ENCODE measurements at regions not wholly inside any gene's neighbourhood (a gene's known extent, or its start where the extent isn't known, plus 50 kb on each side); places are given as distances from the start of the nearest gene placed in this dataset.

DNA sequence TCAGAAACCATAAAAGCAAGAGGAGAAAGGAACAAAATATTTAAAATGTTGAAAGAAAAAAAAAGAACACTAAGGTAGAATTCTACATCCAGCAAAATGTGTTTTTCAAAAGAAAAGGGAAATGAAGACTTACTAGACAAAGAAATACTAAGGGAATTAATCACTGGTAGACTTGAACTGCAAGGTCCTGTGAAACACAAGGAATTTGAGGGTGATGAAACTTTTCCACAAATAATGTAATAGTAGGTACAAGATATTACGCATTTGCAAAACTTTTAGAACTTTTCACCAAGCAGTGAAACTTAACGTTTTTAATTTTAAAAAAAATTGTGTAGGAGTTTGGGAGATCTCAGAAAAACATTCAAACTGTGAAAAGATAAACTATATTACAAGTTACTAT is 180.3 kb upstream of the MAGEB16 start:
- no peak overlapping the region for H3K4me2 ChIP-seq (ENCODE audit: insufficient read depth, low read length, poor library complexity, severe bottlenecking)
- no peak overlapping the region for H3K9ac ChIP-seq (ENCODE audit: low read depth, low read length, poor library complexity)
- H3K4me3 ChIP-seq (ENCODE audit: low read length in 2 of 2): no peak overlapping the region
- no peaks in the 10 kb centered on the region for H3K27me3 ChIP-seq (ENCODE audit: control insufficient read depth in 3 of 3, insufficient read depth in 3 of 3, low read depth in 1 of 3, low read length in 3 of 3)
- DNase-seq (ENCODE audit: low spot score): no peak
- H4K91ac ChIP-seq (ENCODE audit: low read depth, low read length, poor library complexity): no peak overlapping the region
- no peaks in the 10 kb centered on the region for H3K79me1 ChIP-seq (ENCODE audit: low read depth, low read length)
- H3K14ac ChIP-seq (ENCODE audit: low read length): no peak overlapping the region
- no CpG with 5 or more reads among the region's 2 CpGs for WGBS, 2 donors (ENCODE audit: extremely low coverage in 2 of 2, insufficient read length in 2 of 2, insufficient replicate concordance in 1 of 2)
- H3K9me3 ChIP-seq (replicated peaks in 1 of 2; ENCODE audit: control insufficient read depth in 2 of 2, insufficient read depth in 1 of 2, low read depth in 1 of 2, low read length in 2 of 2): no peaks in the 10 kb centered on the region
- H2BK15ac ChIP-seq (ENCODE audit: low read length): no peak overlapping the region
- H2BK120ac ChIP-seq (ENCODE audit: low read depth, low read length): no peak overlapping the region
- no peak overlapping the region for H3K4ac ChIP-seq (ENCODE audit: low read length)
- no peak overlapping the region for H3K27ac ChIP-seq (replicated peaks; ENCODE audit: low read length)
- H2AFZ ChIP-seq (ENCODE audit: low read length): no peak overlapping the region
- no peaks in the 10 kb centered on the region for H3K36me3 ChIP-seq (replicated peaks in 1 of 2; ENCODE audit: control insufficient read depth in 2 of 2, insufficient read depth in 2 of 2, low read length in 2 of 2)
- H3K4me1 ChIP-seq (ENCODE audit: control insufficient read depth in 2 of 2, insufficient read depth in 1 of 2, low read depth in 1 of 2, low read length in 2 of 2): no peaks in the 10 kb centered on the region
- no peak overlapping the region for H3K23ac ChIP-seq (ENCODE audit: low read depth, low read length, poor library complexity)
- H3K18ac ChIP-seq (ENCODE audit: low read length): no peak overlapping the region
- H4K8ac ChIP-seq (ENCODE audit: low read depth, low read length): no peak overlapping the region
- H2AK5ac ChIP-seq (ENCODE audit: low read depth, low read length): no peak overlapping the region
- no peak overlapping the region for H2BK5ac ChIP-seq (ENCODE audit: low read length)
- no peak overlapping the region for H2BK12ac ChIP-seq (ENCODE audit: low read length)

DNA sequence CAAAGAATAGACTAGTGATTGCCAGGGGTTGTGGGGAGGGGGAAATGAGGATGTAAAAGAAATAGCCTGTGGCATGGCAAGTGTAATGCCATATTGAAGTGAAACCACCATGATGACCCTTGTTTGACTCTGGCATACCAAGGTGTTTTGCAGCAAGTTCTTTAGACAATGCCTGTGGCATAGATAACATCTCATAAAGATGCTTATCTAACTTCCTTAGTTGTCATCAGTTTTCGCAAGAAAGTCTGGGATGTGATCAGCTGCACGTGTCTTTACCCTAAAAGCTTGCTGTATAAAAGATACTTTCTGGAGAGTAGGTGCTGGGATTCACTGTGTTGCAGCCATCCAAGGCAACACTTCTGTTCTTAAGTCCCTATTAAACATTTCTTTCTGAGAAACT is 176.1 kb upstream of the MAGEB16 start:
- Histone ChIP-seq H3K4me1 (ENCODE audit: control insufficient read depth in 2 of 2, insufficient read depth in 1 of 2, low read depth in 1 of 2, low read length in 2 of 2) (no peaks in the 10 kb centered on the region), H3K4me3 (ENCODE audit: low read length in 2 of 2) (no peak overlapping the region), H2AK5ac (ENCODE audit: low read depth, low read length) (no peak overlapping the region), H3K27ac (replicated peaks; ENCODE audit: low read length) (no peak overlapping the region), H4K91ac (ENCODE audit: low read depth, low read length, poor library complexity) (no peak overlapping the region), H3K4ac (ENCODE audit: low read length) (no peak overlapping the region), H3K79me1 (ENCODE audit: low read depth, low read length) (no peaks in the 10 kb centered on the region), H3K4me2 (ENCODE audit: insufficient read depth, low read length, poor library complexity, severe bottlenecking) (no peak overlapping the region), H2AFZ (ENCODE audit: low read length) (no peak overlapping the region), H3K14ac (ENCODE audit: low read length) (no peak overlapping the region), H3K23ac (ENCODE audit: low read depth, low read length, poor library complexity) (no peak overlapping the region), H3K36me3 (replicated peaks in 1 of 2; ENCODE audit: control insufficient read depth in 2 of 2, insufficient read depth in 2 of 2, low read length in 2 of 2) (no peaks in the 10 kb centered on the region), H2BK120ac (ENCODE audit: low read depth, low read length) (no peak overlapping the region), H3K9ac (ENCODE audit: low read depth, low read length, poor library complexity) (no peak overlapping the region), H3K9me3 (replicated peaks in 1 of 2; ENCODE audit: control insufficient read depth in 2 of 2, insufficient read depth in 1 of 2, low read depth in 1 of 2, low read length in 2 of 2) (no peaks in the 10 kb centered on the region), H2BK5ac (ENCODE audit: low read length) (no peak overlapping the region), H4K8ac (ENCODE audit: low read depth, low read length) (no peak overlapping the region), H3K18ac (ENCODE audit: low read length) (no peak overlapping the region), H2BK15ac (ENCODE audit: low read length) (no peak overlapping the region), H3K27me3 (ENCODE audit: control insufficient read depth in 3 of 3, insufficient read depth in 3 of 3, low read depth in 1 of 3, low read length in 3 of 3) (no peaks in the 10 kb centered on the region), H2BK12ac (ENCODE audit: low read length) (no peak overlapping the region)
- no peak for DNase-seq (ENCODE audit: low spot score)
- WGBS, 2 donors (ENCODE audit: extremely low coverage in 2 of 2, insufficient read length in 2 of 2, insufficient replicate concordance in 1 of 2): no CpG with 5 or more reads among the region's 2 CpGs

DNA sequence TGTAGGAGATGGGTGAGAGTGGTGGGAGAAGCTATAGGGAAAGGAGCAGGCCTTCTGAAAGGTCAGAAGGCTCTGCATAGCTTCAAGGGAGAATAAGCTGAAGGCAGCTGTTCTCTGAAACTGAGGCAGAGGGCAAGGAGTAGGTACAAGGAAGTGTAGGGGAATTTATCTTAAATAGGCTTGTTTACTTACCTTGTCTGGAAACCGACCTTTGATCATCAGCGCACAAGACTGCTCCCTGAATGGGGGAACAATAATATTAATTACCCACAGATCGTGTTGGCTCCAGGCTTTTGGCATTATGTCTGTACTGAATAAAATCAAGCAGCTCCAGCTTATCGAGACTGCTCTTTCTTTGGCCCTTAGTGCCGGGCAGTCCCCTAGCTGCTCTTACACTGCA is 175.5 kb upstream of the MAGEB16 start:
- H2AK5ac ChIP-seq (ENCODE audit: low read depth, low read length): no peak overlapping the region
- no peak overlapping the region for H3K4me3 ChIP-seq (ENCODE audit: low read length in 2 of 2)
- no peak overlapping the region for H2BK12ac ChIP-seq (ENCODE audit: low read length)
- H3K36me3 ChIP-seq (replicated peaks in 1 of 2; ENCODE audit: control insufficient read depth in 2 of 2, insufficient read depth in 2 of 2, low read length in 2 of 2): no peaks in the 10 kb centered on the region
- H3K27ac ChIP-seq (replicated peaks; ENCODE audit: low read length): no peak overlapping the region
- no peak overlapping the region for H3K14ac ChIP-seq (ENCODE audit: low read length)
- DNase-seq (ENCODE audit: low spot score): no peak
- no peak overlapping the region for H3K4me2 ChIP-seq (ENCODE audit: insufficient read depth, low read length, poor library complexity, severe bottlenecking)
- no CpG with 5 or more reads among the region's 5 CpGs for WGBS, 2 donors (ENCODE audit: extremely low coverage in 2 of 2, insufficient read length in 2 of 2, insufficient replicate concordance in 1 of 2)
- H4K91ac ChIP-seq (ENCODE audit: low read depth, low read length, poor library complexity): no peak overlapping the region
- H2BK120ac ChIP-seq (ENCODE audit: low read depth, low read length): no peak overlapping the region
- H2BK5ac ChIP-seq (ENCODE audit: low read length): no peak overlapping the region
- H3K79me1 ChIP-seq (ENCODE audit: low read depth, low read length): no peaks in the 10 kb centered on the region
- no peak overlapping the region for H3K4ac ChIP-seq (ENCODE audit: low read length)
- no peaks in the 10 kb centered on the region for H3K4me1 ChIP-seq (ENCODE audit: control insufficient read depth in 2 of 2, insufficient read depth in 1 of 2, low read depth in 1 of 2, low read length in 2 of 2)
- H4K8ac ChIP-seq (ENCODE audit: low read depth, low read length): no peak overlapping the region
- H3K23ac ChIP-seq (ENCODE audit: low read depth, low read length, poor library complexity): no peak overlapping the region
- no peak overlapping the region for H3K18ac ChIP-seq (ENCODE audit: low read length)
- no peak overlapping the region for H2BK15ac ChIP-seq (ENCODE audit: low read length)
- no peak overlapping the region for H2AFZ ChIP-seq (ENCODE audit: low read length)
- no peaks in the 10 kb centered on the region for H3K9me3 ChIP-seq (replicated peaks in 1 of 2; ENCODE audit: control insufficient read depth in 2 of 2, insufficient read depth in 1 of 2, low read depth in 1 of 2, low read length in 2 of 2)
- no peaks in the 10 kb centered on the region for H3K27me3 ChIP-seq (ENCODE audit: control insufficient read depth in 3 of 3, insufficient read depth in 3 of 3, low read depth in 1 of 3, low read length in 3 of 3)
- no peak overlapping the region for H3K9ac ChIP-seq (ENCODE audit: low read depth, low read length, poor library complexity)

DNA sequence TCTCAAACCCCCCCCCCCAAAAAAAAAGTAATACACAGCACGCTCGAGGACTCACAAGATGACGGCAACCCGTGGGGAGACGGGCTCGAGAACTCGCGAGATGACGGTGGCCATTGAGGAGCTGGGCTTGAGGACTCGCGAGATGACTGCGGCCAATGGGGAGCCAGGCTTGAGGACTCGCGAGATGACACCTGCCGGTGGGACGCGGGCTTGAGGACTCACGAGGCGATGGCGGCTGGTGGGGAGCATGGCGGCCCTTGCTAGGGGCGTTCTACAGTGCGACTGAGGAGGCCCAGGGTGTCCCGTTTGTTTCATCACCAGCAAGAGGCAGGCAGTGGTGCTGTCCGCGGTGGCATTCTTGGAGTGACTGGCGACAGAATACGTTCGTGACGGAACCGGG is 172.4 kb upstream of the MAGEB16 start:
- Histone ChIP-seq H3K23ac (ENCODE audit: low read depth, low read length, poor library complexity) (no peak overlapping the region), H3K79me1 (ENCODE audit: low read depth, low read length) (no peaks in the 10 kb centered on the region), H2BK120ac (ENCODE audit: low read depth, low read length) (no peak overlapping the region), H3K18ac (ENCODE audit: low read length) (no peak overlapping the region), H2BK5ac (ENCODE audit: low read length) (no peak overlapping the region), H3K4me3 (ENCODE audit: low read length in 2 of 2) (no peak overlapping the region), H2AK5ac (ENCODE audit: low read depth, low read length) (no peak overlapping the region), H3K36me3 (replicated peaks in 1 of 2; ENCODE audit: control insufficient read depth in 2 of 2, insufficient read depth in 2 of 2, low read length in 2 of 2) (no peaks in the 10 kb centered on the region), H3K4me2 (ENCODE audit: insufficient read depth, low read length, poor library complexity, severe bottlenecking) (no peak overlapping the region), H3K14ac (ENCODE audit: low read length) (no peak overlapping the region), H3K27me3 (ENCODE audit: control insufficient read depth in 3 of 3, insufficient read depth in 3 of 3, low read depth in 1 of 3, low read length in 3 of 3) (no peaks in the 10 kb centered on the region), H3K4ac (ENCODE audit: low read length) (no peak overlapping the region), H3K9ac (ENCODE audit: low read depth, low read length, poor library complexity) (no peak overlapping the region), H3K9me3 (replicated peaks in 1 of 2; ENCODE audit: control insufficient read depth in 2 of 2, insufficient read depth in 1 of 2, low read depth in 1 of 2, low read length in 2 of 2) (no peaks in the 10 kb centered on the region), H2BK15ac (ENCODE audit: low read length) (no peak overlapping the region), H3K27ac (replicated peaks; ENCODE audit: low read length) (no peak overlapping the region), H2AFZ (ENCODE audit: low read length) (no peak overlapping the region), H4K8ac (ENCODE audit: low read depth, low read length) (no peak overlapping the region), H3K4me1 (ENCODE audit: control insufficient read depth in 2 of 2, insufficient read depth in 1 of 2, low read depth in 1 of 2, low read length in 2 of 2) (no peaks in the 10 kb centered on the region), H2BK12ac (ENCODE audit: low read length) (no peak overlapping the region), H4K91ac (ENCODE audit: low read depth, low read length, poor library complexity) (no peak overlapping the region)
- no CpG with 5 or more reads among the region's 31 CpGs for WGBS, 2 donors (ENCODE audit: extremely low coverage in 2 of 2, insufficient read length in 2 of 2, insufficient replicate concordance in 1 of 2)
- DNase-seq (ENCODE audit: low spot score): no peak
